ENCODE measurements at regions not wholly inside any gene's neighbourhood (a gene's known extent, or its start where the extent isn't known, plus 50 kb on each side); places are given as distances from the start of the nearest gene placed in this dataset.
"Not testable (repeated sequence)": the region's sequence is repeated elsewhere in the genome, so short reads cannot be mapped to it uniquely, and the experiment has no call there.

DNA sequence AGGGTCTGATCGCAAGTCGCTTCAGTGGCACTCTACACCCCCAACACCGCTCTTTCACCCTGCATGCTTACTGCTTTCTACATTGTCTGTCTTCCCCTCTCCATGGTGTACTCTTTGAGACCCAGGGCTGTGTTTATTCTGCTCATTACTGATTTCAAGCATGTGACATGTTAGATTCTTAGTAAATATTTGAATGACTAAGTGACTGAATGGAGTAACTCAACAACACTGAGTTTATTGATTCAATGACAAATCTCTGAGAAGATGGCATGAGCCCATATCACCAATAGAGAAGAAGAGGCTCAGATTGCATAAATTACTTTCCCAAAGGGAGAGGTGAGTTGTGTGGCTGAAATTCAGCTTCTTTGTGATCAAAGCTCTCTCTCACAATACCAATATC lies 89.7 kb upstream of the OSMR start:
- no peak for DNase-seq

DNA sequence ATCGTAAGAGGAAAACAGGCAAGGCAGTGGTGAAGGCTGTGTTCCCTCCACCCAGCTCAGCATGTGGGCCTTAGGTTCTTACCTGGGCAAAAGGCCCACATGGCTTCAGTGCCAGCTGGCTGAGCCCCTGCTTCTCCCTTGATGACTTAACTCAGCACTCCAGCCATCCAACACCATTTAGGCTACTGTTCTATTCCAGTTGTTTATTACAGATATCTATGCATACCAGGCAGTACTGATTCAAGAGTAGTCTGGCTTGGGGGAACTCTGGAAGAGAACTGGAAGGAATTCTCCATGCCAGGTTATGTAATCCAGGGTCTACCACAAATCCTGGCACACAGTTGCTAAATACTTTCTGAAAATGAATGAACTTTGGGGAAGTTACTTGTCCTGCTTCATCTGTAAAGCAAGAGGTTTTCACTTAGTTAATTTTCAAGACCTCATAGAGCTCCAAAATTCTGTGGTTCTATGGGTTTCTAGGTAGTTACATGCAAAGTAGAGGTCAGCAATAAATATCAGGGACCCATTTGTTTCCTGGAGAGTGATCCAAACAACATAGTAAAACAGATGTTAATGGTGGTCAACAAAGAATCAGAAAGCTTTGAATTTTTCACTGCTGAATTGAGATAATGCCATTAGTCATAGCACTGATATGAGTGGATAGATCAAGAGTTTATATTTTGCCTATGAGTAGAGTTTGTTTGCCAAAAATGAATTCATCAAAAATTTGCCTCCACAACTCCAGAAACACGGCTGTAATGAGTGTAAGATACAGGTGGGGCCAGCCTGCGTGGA lies 88.2 kb upstream of the OSMR start:
- no peak for DNase-seq

DNA sequence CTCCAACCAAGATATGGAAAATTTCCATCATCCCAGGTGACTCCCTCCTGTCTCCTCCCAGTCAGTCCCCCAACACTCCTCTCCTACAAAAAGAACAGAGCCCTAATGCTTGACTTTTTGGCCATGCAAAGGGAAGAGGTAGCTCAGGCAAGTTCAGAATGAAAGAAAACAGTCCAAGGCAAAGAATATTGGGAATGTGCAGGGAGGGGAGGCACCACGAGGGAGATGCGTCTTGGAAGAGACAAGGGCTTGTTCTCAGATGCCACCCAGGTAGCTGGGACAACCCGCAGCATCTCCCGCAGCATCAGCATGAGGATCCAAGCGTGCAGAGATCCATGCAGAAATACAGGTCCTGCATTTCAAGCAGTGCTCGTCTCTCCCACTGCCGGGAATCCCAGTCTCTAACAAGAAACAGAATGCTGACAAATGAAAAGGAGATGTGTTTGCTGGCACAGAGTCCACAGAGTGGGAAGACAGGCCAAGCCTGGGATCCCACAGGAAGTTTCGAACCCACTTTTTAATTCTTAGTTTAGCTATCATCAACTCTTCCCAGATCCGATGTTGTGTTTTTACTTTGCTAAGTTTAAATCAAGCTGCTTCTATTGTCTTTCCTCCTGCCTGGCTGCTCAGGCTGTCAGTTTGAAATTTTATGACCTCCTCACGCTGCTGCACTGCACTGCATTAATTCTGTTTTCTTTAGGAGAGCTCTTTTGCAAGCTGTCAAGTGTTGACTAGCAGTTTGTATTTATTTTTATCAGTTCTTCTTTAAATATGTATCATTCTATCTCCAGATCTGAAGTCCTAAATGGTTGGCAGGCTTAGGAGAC lies 86.8 kb upstream of the OSMR start:
- DNase-seq: no peak

DNA sequence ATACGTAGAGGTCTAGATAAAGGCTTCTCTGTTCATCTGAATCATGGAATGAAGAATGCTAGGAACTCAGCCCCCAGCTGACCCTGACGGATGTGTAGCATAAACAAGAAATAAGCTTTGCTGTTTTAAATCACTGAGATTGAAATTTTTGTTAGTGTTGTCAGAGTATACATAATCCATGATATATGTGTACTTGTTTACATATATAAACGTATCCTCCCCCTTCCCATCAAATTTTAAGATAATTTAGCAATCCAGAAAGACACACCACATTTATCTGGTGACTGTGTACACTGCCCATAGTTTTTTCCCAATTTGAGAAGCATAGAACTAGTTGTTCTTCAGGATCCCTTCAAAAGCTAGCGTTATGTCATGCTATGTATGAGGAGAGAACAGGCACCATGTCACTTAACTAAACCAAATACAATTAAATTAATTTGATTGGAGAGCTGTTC lies 80.8 kb upstream of the OSMR start:
- no peak for DNase-seq

DNA sequence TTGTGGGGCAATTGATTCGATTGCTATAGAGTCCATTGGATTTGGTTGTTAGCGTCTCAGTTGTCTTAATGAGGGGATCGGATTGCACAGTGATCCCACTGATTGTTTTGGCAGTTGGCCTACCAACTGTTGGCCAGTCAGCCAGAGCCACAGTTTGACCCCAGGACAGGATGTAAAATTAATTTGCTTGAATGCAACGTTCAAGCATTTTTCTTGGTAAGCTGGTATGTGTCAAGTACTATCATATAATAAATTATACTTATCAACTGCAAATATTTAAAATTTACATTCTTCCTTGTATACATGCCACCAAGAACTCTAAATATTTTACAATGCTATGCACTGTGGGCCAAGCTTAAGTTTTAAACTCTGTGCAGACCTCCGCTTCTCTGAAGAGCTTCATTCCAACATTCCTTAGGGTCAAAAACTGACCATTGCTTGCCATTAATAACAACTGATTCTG lies 80.4 kb upstream of the OSMR start:
- no peak for DNase-seq

DNA sequence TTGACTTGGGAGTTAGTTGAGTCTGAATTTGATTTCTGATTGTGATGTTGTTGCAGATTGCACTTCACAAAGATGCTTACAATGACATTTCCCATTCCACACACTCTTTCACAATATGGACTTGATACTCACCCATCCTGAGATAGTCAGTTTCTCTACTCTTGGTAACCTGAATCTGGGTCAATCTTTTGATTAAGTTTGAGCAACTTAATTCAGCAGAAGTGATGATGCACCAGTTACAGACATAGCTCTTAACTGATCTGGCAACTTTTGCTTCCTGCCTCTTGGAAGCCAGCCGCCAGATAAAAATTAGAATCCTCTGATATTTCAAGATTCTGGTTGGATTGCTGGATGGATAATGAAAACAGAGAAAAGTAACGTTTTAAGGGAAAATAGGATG lies 79.7 kb upstream of the OSMR start:
- DNase-seq: no peak

DNA sequence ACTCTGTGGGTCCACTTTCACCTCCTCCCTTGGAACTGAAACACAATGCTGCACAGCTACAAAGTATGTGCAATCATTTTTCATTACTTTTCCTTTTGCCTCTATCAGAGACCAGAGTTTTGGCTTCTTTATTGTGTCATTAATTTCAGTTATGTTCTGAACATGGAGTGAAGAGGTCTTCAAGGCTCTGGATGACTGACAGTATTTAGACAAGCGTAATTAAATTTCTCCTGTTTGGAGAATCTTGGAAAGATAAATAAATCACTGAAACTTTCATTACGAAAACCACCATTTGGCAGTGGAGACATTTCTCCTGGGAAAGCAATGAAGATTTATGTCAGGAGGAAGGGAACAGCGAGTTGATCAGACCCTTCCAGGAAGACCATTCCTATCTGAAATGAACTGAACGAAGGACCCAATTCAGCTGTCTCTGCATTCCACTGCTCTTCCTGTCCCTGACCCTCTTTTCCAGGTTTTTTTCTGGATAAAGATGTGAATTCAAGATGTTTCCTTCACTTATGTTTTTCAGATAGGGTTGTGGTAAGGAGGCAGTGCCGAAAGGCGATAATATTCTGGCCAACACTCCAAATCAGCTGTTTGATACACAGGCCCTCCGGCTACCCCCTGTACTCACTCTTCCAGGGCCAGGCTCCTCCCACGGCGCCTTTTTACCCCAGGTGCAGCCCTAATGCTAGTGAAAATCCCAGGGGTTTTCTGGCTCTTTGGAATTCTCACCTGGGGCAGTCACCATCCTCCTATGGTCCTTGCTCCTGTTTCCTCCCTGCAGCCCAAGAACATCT lies 77.2 kb upstream of the OSMR start:
- DNase-seq: no peak

DNA sequence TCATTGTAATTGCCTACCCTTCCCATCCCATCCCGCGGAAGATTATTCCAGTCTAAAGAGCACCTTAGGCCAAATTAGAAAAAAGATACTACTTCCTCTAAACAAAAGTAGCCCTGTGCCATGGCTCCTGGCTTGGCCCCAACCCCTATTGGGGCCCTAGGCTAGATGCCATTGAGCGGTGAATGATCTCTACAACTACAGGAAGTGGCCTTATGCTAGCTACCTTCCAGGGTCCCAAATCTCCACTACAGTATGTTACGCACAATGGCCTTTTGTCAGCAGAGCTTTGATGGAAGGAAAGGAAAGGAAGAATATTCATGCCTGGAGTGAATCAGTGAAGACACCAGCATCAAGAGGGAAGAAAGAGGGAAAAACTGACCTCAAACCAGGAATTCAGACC lies 73.3 kb upstream of the OSMR start:
- no peak for DNase-seq

DNA sequence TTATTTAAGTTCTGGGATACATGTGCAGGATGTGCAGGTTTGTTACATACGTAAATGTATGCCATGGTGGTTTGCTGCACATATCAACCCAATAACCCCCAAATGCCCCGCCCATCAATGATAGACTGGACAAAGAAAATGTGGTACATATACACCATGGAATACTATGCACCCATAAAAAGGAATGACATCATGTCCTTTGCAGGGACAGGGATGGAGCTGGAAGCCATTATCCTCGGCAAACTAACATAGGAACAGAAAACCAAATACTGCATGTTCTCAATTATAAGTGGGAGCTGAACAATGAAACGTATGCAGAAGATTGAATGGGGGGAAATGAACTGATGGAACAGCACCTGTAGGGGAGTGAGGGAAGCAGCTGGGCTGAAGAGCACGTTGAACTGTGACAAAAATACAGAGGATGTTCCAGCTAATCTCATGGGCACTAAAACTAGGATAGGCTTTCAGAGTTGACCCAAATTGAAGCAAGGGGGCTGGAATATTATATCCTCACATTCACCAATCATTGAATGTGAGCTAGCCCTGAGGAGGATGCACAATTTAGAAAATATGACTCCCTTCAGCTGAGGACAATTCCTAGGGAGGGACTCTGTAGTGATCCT lies 70.5 kb upstream of the OSMR start:
- no peak for DNase-seq

DNA sequence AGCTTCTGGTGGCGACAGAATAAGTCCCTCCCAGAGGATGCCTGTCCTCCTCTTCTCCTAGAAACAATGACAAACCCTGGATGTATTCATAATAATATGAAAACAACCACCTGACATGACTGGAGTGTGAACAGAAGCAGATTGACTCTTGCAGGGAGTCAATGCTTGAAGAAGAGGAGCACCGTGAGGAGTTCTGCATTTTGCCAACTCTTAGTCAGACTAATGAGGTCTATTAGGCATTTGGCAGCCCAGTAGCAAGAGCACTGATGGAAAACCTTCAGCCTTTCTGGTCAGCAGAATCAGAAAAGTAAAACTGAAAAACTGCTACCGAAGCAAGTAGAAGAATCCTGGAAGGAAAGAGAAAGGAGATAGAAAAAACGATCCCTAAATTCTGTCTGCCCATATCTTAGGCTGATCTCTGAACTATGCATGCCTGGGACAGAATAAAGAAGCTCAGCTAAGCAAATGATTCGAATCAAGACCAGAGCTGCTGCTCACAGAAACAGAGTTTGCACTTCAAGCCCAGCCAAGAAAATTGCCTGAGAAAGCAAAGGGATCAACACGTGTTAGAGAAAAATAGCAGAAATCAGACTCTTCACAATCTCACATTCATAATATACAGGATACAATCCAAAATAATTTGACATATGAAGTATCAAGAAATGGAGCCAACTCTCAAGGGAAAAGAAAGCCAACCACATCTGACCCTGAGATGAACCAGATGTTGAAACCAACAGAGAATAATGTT lies 69.5 kb upstream of the OSMR start:
- no peak for DNase-seq

DNA sequence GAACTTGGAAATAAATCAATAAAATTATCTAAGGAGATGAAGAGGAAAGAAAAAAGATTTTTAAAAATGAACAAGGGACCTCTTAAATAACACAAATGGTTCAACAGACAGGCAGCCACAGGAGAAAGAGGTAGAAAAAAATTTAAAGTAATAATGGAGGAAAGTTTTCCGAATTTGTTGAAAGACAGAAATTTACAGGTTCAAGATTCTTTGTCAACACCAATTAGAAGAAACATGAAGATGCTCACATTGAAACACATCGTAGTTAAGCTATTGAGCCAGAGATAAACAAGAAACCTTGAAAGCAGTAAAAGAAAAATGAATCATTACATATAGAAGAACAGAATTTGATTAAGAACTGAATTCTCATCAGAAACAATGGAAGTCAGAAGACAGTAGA lies 68.7 kb upstream of the OSMR start:
- no peak for DNase-seq

DNA sequence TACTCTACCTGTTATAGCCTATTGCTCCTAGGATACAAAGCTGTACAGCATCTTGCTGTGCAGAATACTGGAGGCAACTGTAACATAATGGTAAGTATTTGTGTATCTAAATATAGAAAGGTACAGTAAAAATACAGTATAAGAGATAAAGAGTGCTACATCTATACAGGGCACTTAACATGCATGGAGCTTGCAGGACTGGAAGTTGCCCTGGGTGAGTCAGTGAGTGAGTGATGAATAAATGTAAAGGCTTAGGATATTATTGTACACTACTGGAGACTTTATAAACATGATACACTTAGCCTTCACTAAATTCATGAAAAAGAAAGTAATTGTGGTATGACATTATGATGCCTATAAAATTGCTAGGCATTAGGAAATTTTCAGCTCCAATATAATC lies 65.5 kb upstream of the OSMR start:
- DNase-seq: no peak

DNA sequence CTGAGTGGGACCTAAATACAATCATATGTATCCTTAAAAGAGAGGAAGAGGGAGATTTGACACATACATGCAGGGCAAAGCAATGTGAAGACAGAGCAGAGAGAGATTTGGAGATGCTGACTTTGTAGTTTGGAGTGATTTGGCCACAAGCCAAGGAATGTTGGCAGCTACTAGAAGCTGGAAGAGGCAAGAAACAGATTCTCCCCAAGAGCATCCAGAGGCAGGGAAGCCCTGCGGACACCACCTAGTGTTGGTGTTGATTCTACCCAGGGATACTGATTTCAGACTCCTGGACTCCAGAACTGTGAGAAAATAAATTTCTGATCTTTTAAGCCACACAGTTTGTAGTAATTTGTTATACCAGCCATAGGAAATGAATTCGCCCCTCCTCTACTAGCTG lies 64.9 kb upstream of the OSMR start:
- DNase-seq: no peak

DNA sequence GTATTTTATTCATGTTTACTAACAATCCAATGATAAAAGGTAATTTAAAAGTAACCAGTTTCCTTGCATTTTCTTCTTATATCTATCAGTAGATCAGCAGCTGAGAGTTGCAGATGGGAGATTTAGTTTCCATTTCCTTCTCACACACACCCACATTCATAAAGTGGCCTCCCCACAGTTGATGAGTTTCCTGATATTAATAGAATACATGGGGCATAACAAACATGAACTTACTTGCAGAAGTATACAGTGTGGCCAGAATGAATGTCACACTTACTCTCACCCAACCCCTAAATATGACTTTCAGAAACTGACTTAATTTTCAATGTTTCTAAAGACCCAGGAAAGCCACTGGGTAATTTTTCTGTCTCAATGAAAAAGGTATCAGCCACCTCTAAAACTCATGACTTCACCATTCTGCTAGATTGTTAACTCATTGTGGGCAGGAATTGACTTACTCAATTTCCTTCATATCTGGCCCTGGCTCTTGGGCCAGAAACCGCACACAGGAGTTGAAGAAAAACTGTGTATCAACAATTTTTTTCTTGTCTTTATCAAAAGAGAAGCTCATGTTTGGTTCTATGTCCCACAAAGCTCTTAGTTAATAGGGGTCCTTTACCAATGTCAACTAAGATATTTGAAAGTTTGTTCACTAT lies 63.5 kb upstream of the OSMR start:
- DNase-seq: no peak

DNA sequence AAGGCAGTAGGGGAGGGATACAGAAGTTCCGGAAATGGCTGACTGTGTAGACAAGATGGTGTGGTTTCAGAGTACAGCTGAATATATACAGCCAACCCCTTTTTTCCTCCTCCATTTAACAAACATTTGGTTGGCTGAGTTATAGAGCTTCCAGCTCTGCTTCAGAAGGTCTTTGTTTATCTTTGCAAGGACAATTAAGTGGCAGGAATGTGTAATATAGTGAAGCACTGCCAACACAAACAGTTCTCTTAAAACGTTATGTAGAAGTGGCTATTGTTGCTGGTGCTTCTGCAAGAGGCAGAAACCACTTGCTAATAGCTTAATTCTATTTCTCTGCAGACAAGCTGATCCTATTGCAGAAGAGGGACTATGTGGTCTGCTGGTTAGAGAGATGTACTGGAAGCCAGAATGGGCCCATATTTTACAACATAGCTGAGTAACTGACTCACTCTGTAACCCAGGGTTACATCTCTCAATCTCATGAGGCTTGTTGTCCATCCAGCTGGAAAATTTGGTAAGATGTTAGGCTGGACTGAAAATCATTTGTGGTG lies 62.7 kb upstream of the OSMR start:
- no peak for DNase-seq

DNA sequence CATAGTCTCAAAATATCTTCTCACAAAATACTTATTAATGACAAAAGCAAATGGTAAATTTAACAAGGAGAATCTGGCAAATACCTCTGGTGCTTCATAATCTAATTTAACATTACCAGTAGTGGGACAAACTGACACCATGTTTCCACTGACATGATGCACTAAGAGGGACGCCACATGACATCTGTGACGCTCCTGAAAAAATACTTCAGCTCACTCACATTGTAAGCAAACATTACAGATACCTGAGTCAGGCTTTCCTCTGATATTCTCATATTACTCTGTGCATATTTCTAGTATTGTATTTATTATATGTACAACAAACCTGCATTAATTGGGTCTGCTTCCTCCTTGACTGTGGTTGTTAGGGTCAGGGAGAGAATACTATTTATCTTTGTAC lies 56.7 kb upstream of the OSMR start:
- DNase-seq: no peak

DNA sequence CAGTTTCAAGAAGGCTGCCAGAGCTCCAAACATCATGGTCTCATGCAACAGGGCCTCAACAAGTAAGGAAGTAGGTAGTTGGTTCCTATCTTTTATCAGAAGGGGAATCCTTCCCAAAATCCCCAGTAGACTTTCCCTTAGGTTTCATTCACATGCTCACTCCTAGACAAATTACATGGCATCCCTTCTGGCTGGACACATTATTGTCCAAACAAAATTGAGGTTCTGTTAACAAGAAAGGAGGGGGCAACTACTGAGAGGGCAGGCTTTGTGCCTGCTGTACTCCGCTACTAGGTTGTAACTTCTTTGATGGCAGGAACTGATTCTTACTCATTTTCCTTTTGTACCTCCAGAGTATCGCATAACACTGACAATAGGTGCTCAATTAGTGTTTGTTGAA lies 56.0 kb upstream of the OSMR start:
- DNase-seq: no peak

DNA sequence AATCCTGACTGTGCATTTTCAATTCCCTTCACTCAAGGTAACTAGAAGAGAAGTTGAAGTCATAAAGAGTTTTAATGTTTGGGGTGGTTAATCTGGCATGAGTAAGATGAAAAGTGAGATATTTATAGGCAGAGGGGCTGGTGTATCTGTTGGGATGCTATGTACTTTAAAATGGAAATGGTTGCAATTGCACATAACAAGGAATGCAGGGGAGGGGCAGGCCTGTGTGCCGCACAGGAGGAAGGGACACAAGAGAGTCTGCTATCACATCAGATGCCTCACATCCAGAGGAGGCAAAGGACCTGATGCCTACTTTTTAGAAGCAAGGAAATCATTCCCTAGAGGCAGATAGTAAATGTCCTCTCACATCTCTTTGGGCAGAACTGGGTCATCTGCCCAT lies 55.5 kb upstream of the OSMR start:
- DNase-seq: no peak

DNA sequence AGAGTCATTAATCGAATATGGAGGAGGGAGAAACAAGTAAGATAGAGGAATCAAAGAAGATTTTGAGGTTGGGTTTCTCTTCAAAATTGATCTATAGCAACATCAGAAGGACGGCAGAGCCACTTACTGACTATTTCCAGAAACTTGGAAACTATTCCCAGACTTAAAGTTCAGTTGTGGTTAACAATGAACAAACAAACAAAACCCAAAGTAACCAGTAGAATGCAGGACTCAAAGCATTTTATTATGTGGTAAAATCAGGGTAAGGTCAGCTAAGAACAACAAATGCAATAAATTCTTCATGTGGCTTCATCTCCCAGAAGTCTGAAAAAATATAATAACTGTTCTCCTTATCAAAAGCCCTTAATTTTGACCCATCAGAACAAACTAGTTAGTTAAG lies 54.9 kb upstream of the OSMR start:
- DNase-seq: no peak

DNA sequence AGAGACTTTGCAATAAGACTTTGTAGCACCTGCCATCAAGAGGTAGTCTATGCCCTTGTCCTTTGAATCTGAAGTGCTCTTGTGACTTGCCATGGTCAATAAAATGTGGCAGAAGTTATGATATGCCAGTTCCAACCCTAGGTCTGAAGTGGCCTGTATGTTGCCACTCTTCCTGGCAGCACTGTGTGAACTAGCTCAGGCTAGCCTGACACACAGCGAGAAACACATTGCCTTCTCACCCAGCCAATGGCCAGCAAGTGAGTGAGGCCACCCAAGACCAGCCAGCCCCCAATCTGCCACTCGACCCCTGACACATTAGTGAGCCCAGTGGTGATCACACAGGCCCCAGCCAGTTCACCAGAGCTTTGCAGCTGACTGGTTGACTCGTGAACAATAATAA lies 52.7 kb upstream of the OSMR start:
- no peak for DNase-seq

DNA sequence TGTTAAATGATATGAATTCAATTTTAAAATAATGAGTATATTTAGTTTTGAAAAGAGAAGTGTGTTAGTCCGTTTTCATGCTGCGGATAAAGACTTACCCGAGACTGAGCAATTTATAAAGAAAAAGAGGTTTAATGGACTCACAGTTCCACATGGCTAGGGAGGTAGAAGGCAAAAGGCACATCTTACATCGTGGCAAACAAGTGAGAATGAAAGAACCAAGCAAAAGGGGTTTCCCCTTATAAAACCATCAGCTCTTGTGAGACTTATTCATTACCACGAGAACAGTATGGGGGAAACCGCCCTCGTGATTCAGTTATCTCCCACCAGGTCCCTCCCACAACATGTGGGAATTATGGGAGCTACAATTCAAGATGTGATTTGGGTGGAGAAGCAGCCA lies 51.8 kb upstream of the OSMR start:
- not testable (repeated sequence) for DNase-seq
